ENCODE measurements at regions not wholly inside any gene's neighbourhood (a gene's known extent, or its start where the extent isn't known, plus 50 kb on each side); places are given as distances from the start of the nearest gene placed in this dataset.

DNA sequence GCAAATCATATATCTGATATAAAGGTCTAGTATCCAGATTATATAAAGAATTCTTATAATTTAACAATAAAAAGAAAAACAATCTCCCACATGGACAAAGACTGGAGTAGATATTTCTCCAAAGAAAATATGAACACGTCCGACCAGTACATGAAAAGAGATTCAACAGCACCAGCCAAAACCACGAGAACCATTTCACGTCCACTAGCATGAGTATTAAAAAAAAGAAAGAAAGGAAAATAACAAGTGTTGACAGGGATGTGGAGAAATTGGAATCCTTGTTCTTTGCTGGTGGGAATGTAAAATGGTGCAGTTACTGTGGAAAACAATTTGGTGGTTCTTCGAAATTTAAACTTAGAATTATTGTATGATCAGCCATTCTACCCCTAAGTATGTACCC, 432.7 kb upstream of the TRIB2 start:
- DNase-seq (ENCODE audit: low read depth, low spot score): no peak

GRCh38 chr2:12284487-12284886, 432.2 kb upstream of the TRIB2 start:
- no peak for DNase-seq (ENCODE audit: low read depth, low spot score)

DNA sequence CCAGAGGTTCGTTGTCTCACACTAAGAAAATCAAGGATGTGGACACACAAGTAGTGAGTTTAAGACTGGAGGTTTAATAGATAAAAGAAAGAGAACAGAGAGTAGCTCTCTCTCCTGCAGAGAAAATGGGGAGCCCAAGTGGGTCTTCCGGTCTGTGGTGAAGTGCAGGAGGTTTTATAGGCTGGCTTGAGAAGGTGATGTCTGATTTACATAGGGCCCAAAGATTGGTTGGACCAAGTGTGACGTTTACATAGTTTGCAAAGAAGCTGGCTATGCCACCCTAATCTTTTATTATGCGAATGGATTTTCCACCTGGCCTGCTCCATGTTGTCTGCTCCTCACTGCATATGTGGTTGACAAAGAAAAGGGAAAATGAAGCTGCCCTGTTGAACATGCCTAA, 430.4 kb upstream of the TRIB2 start:
- no peak for DNase-seq (ENCODE audit: low read depth, low spot score)

- no peak for DNase-seq (ENCODE audit: low read depth, low spot score)
Observed at GRCh38 chr2:12287220-12287751, 429.4 kb upstream of the TRIB2 start.

DNA sequence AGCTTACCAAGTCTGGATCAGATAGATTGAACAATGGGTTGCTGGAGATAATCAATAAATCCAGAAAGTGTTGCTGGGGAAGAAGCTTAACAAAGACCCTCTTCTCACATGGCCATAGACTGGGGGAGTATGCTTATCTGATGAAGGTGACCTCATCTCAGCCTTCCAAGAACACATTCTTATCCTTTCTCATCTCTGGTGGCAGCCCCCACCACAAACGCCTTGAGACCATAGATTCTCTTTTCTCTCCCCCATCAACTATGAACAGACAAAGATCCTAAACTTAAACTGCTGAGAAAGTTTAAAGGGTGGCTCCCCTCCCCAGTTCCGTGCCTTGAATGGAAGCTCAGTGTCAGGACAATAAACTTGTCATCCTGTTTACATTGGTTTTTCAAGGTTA, 428.7 kb upstream of the TRIB2 start:
- no peak for DNase-seq (ENCODE audit: low read depth, low spot score)

GRCh38 chr2:12289120-12289802, 427.5 kb upstream of the TRIB2 start:
- DNase-seq (ENCODE audit: low read depth, low spot score): no peak

DNA sequence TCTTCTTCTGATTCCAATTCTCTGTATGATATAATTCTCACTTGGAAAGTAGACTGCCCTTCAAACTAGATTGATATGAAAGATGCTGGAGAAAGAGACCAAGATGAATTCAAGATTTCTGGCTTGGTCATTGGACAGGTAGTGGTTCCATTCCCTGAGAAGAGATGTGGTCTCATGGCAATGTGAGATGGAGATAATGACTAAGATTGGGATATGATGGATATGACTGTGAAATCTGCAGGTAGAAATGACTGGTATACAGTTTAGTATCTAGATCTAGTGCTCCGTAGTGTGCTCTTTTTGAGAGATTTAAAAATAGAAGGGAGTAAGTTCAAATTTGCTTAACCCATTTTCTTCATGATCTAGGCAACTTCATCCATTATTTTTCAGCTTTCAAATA, 425.4 kb upstream of the TRIB2 start:
- DNase-seq (ENCODE audit: low read depth, low spot score): no peak

GRCh38 chr2:12293874-12294273, 422.9 kb upstream of the TRIB2 start:
- DNase-seq (ENCODE audit: low read depth, low spot score): no peak

DNA sequence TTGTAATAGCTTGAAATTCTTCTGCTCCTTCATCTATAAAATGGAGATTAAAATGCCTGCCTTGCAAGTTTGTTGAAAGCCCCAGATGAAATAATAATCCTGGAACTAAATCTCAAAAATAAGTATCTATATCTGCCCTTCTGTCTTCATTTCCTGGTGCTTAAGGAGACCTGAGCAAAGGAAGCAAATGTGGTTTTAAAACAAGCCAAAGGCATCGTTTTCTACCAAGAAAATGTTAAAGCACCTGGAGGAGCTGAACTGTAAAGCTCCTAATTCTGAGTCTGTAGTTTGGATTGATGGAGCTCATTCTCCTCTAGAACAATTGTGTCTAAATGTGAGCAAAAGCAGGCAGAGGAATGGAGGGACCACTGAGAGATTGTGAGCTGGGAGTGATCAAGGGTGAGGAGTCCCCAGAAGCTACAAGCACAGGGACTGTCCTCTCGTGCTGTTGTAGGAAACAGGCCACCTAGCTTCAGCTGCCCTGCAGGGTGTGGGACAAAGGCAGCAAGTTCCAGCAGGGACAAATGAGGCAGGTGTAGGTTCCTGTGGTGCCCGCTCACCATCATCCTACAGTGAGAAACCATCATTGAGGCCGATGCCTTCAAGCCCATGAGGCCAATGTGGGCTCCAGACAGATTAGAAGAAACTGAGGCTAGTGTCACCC, 420.7 kb upstream of the TRIB2 start:
- no peak for DNase-seq (ENCODE audit: low read depth, low spot score)

DNA sequence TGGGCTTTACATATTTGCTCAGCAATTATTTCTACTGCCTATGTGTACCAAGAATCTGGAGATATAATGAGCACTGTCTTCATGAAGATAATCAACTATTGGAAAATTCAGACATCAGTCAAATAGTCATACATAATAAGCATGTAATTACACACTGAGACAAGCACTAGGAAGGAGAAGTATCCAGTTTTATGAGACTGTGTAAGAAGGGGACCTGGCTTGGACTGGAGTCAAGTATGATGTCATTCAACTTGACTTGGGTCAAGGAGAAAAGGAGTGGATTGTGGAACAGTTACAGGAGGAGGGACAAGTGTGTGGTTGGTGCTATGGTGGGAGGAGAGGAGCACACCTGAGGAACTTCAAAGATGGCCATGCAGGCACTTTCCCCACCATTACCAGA, 419.8 kb upstream of the TRIB2 start:
- DNase-seq (ENCODE audit: low read depth, low spot score): no peak

- no peak for DNase-seq (ENCODE audit: low read depth, low spot score)
Observed at GRCh38 chr2:12298352-12298751, 418.4 kb upstream of the TRIB2 start.

GRCh38 chr2:12299431-12299830, 417.3 kb upstream of the TRIB2 start:
- DNase-seq (ENCODE audit: low read depth, low spot score): no peak

DNA sequence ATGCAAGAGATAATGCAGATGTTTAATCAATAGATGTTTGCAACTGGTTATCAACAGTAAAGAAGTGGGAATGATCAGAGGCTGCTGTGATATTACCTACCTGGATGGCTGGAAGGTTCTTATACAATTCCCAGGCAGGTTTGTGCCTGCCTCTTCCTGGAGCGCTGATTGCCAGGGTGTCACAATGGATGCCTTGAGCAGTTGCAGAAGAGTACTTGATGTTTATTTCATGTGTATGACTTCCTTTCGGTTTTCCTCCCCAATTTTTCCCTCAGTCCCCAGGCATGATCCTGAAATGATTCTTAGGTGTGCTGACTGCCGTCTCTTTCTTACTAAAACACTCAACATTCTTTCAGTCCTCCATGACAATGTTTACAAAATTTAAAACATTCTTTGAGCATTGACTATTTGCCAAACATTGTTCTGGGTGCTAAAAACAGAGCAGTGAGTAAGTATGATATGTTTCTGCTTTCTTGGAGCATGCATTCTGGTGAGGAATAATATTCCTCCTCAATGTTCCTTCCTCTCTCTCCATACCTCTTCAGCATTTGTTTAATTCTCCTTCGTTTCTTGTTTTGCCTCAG, 416.6 kb upstream of the TRIB2 start:
- no peak for DNase-seq (ENCODE audit: low read depth, low spot score)

DNA sequence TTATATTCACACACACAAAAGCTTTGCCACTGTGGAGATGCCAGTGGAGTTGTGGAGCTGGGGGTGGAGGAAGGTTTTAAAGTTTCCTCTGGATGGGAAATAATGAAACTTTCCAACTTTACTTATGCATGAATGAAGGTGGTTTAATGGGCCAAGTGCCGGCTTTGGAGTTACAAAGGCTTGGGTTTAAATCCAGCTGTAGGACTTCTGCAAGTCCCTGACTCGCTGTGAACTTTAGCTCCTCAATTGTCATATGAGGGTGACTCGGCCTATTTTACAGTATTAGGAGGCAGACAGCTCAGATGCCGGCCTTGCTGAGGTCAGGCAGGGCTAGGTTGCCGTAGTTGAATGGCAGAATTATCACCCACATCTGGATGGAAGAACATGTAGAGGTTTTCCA, 415.8 kb upstream of the TRIB2 start:
- no peak for DNase-seq (ENCODE audit: low read depth, low spot score)

DNA sequence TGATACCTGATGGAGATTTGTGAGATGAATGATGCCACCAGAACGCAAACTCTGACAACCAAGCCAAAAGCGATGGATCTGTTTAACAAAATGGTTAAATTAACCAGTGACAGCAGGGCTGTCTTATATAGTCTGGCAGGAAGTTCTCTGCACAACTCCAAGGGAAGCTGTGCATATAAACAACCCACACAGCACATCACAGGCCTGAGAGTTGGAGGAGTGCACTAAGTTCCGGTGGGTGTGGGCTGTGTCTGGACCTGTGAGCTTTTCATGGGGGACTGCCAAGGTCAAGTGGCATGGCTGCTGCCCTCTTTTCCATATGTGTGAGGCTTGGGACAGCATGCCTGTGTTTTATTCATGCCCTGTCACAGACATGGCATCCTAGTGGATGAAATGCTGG, 414.6 kb upstream of the TRIB2 start:
- DNase-seq (ENCODE audit: low read depth, low spot score): no peak

DNA sequence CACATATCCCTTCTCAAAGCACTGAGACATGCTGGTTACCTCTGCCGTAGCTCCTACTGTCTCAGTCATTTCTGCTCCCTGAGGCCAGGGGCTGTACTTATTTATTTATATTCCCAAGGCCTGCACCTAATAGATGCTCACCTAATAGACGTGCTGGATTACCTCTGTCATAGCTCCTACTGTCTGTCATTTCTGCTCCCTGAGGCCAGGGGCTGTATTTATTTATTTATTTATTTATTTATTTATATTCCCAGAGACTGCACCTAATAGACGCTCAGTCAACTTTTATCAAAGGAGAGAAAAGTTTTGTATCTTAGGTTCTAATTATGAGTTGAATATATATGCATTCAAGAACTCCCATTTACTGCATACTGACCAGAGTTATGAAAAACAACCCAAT, 414.0 kb upstream of the TRIB2 start:
- DNase-seq (ENCODE audit: low read depth, low spot score): no peak

- DNase-seq (ENCODE audit: low read depth, low spot score): no peak
Observed at GRCh38 chr2:12303181-12304030, 413.3 kb upstream of the TRIB2 start.

DNA sequence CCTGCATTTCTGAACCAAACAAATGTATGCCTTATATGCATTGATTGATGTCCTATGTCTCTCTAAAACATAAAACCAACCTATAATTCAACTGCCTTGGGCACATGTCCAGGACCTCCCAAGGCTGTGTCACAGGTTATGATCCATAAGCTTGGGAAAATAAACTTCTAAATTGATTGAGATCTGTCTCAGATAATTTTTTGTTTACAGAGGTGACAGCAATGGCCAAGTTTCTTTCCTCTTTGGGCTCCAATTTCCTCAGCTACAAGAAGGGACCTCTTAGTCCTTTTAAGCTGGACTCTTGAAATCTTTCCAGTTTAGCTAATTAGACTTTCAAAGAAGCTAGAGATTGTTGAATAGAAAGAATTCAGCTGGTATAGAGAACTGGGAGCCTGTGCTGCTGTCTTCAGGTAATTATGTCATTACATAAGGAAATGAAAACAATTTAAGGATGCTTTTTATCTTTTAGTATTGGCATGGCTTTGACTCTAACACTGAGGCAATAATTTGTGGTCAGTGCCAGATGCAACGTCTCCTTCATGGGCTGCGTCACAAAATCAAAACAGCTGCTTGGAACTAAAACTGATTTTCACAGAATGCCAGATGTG, 412.1 kb upstream of the TRIB2 start:
- DNase-seq (ENCODE audit: low read depth, low spot score): no peak

DNA sequence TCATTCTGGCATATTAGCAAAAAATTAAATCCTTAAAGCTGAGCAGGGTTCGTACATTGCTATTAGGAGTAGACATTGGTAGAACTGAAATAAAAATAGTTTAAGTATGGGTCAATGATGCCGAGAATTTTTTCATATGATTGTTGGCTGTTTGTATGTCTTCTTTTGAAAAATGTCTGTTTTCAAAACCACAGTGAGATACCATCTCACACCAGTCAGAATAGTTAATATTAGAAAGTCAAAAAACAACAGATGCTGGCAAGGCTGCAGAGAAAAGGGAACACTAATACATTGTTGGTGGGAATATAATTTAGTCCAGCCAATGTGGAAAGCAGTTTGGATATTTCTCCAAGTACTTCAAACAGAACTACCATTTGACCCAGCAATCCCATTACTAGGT, 410.8 kb upstream of the TRIB2 start:
- no peak for DNase-seq (ENCODE audit: low read depth, low spot score)

GRCh38 chr2:12310399-12310798, 406.3 kb upstream of the TRIB2 start:
- DNase-seq (ENCODE audit: low read depth, low spot score): no peak

DNA sequence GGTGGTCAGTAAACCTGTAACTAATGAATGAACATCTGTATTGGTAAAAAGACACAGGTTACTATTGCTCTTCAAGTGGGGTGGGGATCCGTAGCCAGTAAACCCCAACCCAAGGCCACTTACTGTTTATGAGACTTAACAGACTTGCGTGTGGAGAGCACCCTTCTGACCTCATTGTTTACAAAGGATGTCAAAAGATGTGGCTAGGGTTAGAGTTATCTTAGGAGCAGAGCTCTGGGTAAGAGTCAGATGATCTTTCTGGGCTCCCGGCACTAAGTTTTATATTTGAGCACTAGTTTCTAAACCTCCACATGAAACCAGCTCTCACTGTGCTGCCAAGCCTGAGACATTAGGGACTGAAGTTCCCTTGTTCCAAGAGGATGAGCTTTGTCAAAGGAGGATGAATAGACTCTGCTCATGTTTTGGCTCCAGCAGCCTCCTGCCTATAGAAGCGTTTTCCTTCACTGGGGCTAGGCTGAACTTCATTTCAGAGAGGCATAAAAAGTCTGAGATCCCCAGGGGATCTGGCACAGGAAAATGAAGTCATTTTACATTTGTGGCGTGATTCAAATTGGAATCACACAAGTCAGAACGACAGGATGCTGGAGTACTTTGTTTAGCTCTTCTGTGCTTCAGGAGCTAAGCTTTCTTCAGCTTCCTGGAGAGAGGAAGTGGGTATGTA, 403.1 kb upstream of the TRIB2 start:
- no peak for DNase-seq (ENCODE audit: low read depth, low spot score)
